ENCODE measurements at regions not wholly inside any gene's neighbourhood (a gene's known extent, or its start where the extent isn't known, plus 50 kb on each side); places are given as distances from the start of the nearest gene placed in this dataset.
A peak's percentile ranks its signal among the peaks of the same experiment; 100 is the strongest.

DNA sequence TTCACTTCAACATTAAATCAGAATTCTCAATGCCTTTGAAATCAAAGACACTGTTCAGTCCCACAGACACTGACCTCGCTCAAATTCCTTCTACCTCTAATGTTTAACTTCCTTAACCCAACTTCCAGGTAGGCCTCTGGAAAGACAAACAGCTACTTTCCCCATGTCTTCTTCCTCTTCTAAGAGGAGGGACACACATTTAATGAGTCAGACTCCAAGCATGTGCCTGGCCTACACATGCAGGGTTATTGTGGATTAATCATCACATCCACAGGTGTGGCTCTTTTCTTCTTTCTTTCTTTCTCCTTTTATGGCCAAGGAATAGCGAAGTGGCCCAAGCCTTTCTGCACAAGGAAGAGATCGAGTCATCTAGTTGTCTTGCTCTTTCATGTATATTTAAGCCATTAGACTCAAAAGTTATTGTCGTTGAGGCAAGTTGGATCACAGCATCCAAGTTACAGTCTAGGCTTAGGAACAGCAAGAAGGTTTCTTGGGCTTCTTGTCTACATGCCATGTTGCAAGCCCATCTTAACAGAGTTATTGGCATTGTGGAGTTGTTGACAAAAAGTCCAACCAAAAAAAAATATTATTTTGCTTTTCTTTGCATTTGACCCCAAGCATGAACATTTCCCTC, 387.8 kb downstream of the IRS1 start (continued):
- TF ChIP-seq CEBPG (CRISPR knock-in tag; IDR thresholded peaks at IDR 0.05), result peak; percentile 11; the same call in 1 of the 2 replicates
- peak; percentile 89 for TF ChIP-seq ZNF792 (CRISPR knock-in tag; IDR thresholded peaks at IDR 0.05)
- no peak for TF ChIP-seq ATF1 (CRISPR knock-in tag; IDR thresholded peaks at IDR 0.05)
- TF ChIP-seq SIN3A (IDR thresholded peaks at IDR 0.05; ENCODE audit: borderline replicate concordance, low read depth, low read length), result no peak
- TF ChIP-seq, protein P1, sequence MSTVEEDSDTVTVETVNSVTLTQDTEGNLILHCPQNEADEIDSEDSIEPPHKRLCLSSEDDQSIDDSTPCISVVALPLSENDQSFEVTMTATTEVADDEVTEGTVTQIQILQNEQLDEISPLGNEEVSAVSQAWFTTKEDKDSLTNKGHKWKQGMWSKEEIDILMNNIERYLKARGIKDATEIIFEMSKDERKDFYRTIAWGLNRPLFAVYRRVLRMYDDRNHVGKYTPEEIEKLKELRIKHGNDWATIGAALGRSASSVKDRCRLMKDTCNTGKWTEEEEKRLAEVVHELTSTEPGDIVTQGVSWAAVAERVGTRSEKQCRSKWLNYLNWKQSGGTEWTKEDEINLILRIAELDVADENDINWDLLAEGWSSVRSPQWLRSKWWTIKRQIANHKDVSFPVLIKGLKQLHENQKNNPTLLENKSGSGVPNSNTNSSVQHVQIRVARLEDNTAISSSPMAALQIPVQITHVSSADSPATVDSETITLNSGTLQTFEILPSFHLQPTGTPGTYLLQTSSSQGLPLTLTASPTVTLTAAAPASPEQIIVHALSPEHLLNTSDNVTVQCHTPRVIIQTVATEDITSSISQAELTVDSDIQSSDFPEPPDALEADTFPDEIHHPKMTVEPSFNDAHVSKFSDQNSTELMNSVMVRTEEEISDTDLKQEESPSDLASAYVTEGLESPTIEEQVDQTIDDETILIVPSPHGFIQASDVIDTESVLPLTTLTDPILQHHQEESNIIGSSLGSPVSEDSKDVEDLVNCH (CRISPR knock-in tag; IDR thresholded peaks at IDR 0.05), result no peak
- TF ChIP-seq, protein P2, sequence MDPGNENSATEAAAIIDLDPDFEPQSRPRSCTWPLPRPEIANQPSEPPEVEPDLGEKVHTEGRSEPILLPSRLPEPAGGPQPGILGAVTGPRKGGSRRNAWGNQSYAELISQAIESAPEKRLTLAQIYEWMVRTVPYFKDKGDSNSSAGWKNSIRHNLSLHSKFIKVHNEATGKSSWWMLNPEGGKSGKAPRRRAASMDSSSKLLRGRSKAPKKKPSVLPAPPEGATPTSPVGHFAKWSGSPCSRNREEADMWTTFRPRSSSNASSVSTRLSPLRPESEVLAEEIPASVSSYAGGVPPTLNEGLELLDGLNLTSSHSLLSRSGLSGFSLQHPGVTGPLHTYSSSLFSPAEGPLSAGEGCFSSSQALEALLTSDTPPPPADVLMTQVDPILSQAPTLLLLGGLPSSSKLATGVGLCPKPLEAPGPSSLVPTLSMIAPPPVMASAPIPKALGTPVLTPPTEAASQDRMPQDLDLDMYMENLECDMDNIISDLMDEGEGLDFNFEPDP (CRISPR knock-in tag; conservative IDR thresholded peaks at IDR 0.05), result no peak
- no peak for TF ChIP-seq CENPX (CRISPR knock-in tag; IDR thresholded peaks at IDR 0.05)
- no peak for TF ChIP-seq ATF7-NPFF (CRISPR knock-in tag; IDR thresholded peaks at IDR 0.05; ENCODE audit: low read depth)
- no peak for TF ChIP-seq SMC3 (IDR thresholded peaks at IDR 0.05; ENCODE audit: low read length)
- TF ChIP-seq ZNF253 (CRISPR knock-in tag; IDR thresholded peaks at IDR 0.05; ENCODE audit: borderline replicate concordance), result no peak
- TF ChIP-seq STAG1 (CRISPR knock-in tag; IDR thresholded peaks at IDR 0.05), result no peak; the same call in 1 of the 2 replicates
- TF ChIP-seq EZH2 (conservative IDR thresholded peaks at IDR 0.05; ENCODE audit: low read depth, low read length), result no peak
- TF ChIP-seq ATF7 (IDR thresholded peaks at IDR 0.05), result no peak
- TF ChIP-seq ATF7 (CRISPR knock-in tag; IDR thresholded peaks at IDR 0.05), result no peak
- no peak for TF ChIP-seq ZNF883 (CRISPR knock-in tag; IDR thresholded peaks at IDR 0.05; ENCODE audit: not compliant biosample characterization)
- TF ChIP-seq, protein P3, sequence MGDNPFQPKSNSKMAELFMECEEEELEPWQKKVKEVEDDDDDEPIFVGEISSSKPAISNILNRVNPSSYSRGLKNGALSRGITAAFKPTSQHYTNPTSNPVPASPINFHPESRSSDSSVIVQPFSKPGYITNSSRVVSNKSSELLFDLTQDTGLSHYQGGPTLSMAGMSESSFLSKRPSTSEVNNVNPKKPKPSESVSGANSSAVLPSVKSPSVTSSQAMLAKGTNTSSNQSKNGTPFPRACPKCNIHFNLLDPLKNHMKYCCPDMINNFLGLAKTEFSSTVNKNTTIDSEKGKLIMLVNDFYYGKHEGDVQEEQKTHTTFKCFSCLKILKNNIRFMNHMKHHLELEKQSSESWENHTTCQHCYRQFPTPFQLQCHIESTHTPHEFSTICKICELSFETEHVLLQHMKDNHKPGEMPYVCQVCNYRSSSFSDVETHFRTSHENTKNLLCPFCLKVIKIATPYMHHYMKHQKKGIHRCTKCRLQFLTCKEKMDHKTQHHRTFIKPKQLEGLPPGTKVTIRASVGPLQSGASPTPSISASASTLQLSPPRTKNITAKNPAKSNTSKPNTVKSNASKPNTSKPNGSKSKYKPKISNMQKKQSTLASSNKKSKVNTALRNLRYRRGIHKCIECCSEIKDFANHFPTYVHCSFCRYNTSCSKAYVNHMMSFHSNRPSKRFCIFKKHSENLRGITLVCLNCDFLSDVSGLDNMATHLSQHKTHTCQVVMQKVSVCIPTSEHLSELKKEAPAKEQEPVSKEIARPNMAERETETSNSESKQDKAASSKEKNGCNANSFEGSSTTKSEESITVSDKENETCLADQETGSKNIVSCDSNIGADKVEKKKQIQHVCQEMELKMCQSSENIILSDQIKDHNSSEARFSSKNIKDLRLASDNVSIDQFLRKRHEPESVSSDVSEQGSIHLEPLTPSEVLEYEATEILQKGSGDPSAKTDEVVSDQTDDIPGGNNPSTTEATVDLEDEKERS (CRISPR knock-in tag; IDR thresholded peaks at IDR 0.05), result no peak
- TF ChIP-seq FOXA3 (CRISPR knock-in tag; IDR thresholded peaks at IDR 0.05), result peak; percentile 91
- TF ChIP-seq NFATC3 (CRISPR knock-in tag; IDR thresholded peaks at IDR 0.05), result peak; percentile 70; the same call in 1 of the 2 replicates
